ENCODE measurements at regions not wholly inside any gene's neighbourhood (a gene's known extent, or its start where the extent isn't known, plus 50 kb on each side); places are given as distances from the start of the nearest gene placed in this dataset.

DNA sequence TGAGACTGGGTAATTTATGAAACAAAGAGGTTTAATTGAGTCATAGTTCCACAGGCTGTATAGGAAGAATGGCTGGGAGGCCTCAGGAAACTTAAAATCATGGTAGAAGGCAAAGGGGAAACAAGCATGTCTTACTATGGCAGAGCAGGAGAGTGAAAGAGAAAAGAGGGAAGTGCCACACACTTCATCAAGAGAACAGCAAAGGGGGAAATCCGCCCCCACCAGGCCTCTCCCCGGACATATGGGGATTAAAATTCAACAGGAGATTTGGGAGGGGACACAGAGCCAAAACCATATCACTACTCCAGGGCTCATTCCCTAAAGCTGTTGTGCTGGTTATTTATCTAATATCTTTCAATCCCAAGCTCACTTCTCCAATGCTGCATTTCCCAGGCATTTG lies 50.2 kb upstream of the NR3C1 start:
- Histone ChIP-seq H3K4me3 (ENCODE audit: low read depth, low read length) (no peak overlapping the region), H3K36me3 (replicated peaks) (no peaks in the 10 kb centered on the region), H3K27ac (no peak overlapping the region), H3K27me3 (replicated peaks) (no peaks in the 10 kb centered on the region)
- no peak for DNase-seq
- TF ChIP-seq, protein P1, sequence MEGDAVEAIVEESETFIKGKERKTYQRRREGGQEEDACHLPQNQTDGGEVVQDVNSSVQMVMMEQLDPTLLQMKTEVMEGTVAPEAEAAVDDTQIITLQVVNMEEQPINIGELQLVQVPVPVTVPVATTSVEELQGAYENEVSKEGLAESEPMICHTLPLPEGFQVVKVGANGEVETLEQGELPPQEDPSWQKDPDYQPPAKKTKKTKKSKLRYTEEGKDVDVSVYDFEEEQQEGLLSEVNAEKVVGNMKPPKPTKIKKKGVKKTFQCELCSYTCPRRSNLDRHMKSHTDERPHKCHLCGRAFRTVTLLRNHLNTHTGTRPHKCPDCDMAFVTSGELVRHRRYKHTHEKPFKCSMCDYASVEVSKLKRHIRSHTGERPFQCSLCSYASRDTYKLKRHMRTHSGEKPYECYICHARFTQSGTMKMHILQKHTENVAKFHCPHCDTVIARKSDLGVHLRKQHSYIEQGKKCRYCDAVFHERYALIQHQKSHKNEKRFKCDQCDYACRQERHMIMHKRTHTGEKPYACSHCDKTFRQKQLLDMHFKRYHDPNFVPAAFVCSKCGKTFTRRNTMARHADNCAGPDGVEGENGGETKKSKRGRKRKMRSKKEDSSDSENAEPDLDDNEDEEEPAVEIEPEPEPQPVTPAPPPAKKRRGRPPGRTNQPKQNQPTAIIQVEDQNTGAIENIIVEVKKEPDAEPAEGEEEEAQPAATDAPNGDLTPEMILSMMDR (IDR thresholded peaks at IDR 0.05; ENCODE audit: low read depth, low read length, missing control alignments), result no peak
- in situ Hi-C loops (cut with HindIII; ENCODE audit: low pct_ligation_motif_present, low sequenced_read_pairs), result no loop called here

Data from brain microvascular endothelial cell (primary cell).